ENCODE measurements at regions not wholly inside any gene's neighbourhood (a gene's known extent, or its start where the extent isn't known, plus 50 kb on each side); places are given as distances from the start of the nearest gene placed in this dataset.

GRCh38 chr10:125343118-125343925 is 183.0 kb upstream of the CTBP2 start:
- H3K4me1 Mint-ChIP-seq = no peaks in the 10 kb centered on the region
- H3K9me3 Mint-ChIP-seq = peaks cover under 1 to 9% of the 10 kb centered on the region in 2 donors
- peaks cover 10% of the 10 kb centered on the region for H3K27me3 Mint-ChIP-seq
- no peak for DNase-seq
- no peak for ATAC-seq
- H3K27ac Mint-ChIP-seq = no peak overlapping the region
- H3K4me3 Mint-ChIP-seq = no peak overlapping the region

DNA sequence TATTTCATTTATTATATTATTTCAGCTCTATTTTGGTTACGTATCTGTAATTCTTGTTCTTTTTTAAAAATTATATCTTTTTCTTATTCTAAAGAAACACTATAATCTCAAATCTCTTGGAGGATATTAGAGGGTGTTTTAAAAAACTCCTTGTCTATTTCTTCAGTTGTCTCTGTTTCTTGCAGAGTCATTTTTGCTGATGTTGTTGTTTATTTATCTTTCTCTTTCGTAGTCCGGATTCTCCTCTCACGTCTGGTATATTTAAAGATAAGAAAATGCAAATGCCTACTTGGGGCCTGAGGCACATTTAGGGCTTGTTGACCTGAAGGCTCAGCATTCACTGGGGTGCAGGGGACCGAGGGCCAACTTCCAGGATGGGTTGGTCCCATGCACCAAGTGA is 181.2 kb upstream of the CTBP2 start:
- DNase-seq (no peak), ATAC-seq (no peak)
- no peak overlapping the region for H3K27ac Mint-ChIP-seq

GRCh38 chr10:125340903-125341302 is 180.5 kb upstream of the CTBP2 start:
- no peak overlapping the region for H3K27ac Mint-ChIP-seq
- ATAC-seq = no peak
- peaks cover 6 to 15% of the 10 kb centered on the region in 2 donors for H3K9me3 Mint-ChIP-seq
- peaks cover 9% of the 10 kb centered on the region for H3K27me3 Mint-ChIP-seq
- H3K4me3 Mint-ChIP-seq = no peak overlapping the region
- DNase-seq = no peak
- H3K4me1 Mint-ChIP-seq = no peaks in the 10 kb centered on the region

More for the DNA sequence above, 181.2 kb upstream of the CTBP2 start:
- Mint-ChIP-seq H3K27me3 (peaks cover 9% of the 10 kb centered on the region), H3K4me3 (no peak overlapping the region), H3K4me1 (no peaks in the 10 kb centered on the region), H3K9me3 (peaks cover 6 to 15% of the 10 kb centered on the region in 2 donors)

DNA sequence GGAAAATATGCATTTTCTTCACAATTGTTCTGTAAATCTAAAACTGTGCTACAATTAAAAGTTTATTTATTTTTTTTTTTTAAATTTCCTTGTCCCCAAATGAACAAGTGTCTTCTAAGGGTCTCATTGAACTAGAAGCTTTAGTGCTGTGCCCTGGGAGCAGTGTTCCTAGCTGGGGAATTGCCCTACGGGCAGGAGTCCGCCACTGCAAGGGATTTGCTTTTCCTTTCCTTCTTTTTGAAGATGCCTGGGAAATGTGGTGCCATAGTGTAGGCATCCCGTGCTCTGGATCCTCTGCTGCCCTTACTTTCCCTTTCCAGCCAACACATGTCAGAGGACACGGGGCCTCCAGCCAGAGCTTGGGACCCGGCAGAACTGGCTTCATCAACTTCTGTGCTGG is 177.1 kb upstream of the CTBP2 start:
- no peaks in the 10 kb centered on the region for H3K4me1 Mint-ChIP-seq
- ATAC-seq = no peak
- H3K4me3 Mint-ChIP-seq = no peak overlapping the region
- DNase-seq = no peak
- H3K27me3 Mint-ChIP-seq = no peaks in the 10 kb centered on the region
- no peak overlapping the region for H3K27ac Mint-ChIP-seq
- H3K9me3 Mint-ChIP-seq = peaks cover 6 to 15% of the 10 kb centered on the region in 2 donors

DNA sequence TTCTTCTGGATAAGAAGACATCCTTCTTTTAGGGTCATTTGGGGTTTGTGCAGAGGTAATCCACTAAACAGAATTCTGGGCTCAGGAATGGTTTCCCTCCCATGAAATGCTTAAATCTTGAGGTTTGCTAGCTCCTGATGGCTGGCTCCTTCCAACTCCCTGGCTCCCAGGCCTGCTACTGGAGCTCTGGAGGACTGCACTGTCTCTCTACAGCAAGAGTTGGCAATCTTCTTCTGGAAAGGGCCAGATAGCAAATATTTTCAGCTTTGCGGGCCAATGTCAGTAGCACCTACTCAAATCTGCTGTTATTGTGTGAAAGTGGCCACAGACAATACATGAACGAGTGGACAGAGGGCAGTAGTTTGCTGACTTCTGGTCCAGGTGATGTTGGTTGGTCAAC is 174.2 kb upstream of the CTBP2 start:
- Mint-ChIP-seq H3K27me3 (no peaks in the 10 kb centered on the region), H3K9me3 (peaks cover 6 to 14% of the 10 kb centered on the region in 2 donors), H3K4me3 (no peak overlapping the region), H3K4me1 (no peaks in the 10 kb centered on the region), H3K27ac (no peak overlapping the region)
- DNase-seq (no peak), ATAC-seq (no peak)

- no peak overlapping the region for H3K27ac Mint-ChIP-seq
- no peaks in the 10 kb centered on the region for H3K27me3 Mint-ChIP-seq
- no peak for ATAC-seq
- H3K4me3 Mint-ChIP-seq = no peak overlapping the region
- DNase-seq = no peak
- H3K9me3 Mint-ChIP-seq = peaks cover 6 to 14% of the 10 kb centered on the region in 2 donors
- H3K4me1 Mint-ChIP-seq = no peaks in the 10 kb centered on the region
Observed at GRCh38 chr10:125333769-125334168, 173.4 kb upstream of the CTBP2 start.

DNA sequence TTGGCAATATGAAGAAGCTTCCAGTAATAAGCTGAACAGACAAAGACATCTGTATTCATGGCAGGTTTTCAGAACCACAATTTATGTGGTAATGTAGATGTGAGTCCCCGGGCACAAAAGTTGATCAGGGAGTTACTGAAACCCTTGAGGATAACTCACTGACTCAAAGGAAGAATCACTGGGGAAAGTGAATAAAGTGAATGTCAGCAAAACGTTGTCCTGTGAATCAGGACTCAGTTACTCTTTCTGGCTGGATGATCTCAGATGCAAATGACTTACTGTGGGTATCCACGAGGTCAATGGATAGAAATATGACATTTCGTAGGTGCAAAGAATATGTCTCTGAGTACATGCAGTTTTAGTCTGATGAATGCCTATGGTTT is 172.8 kb upstream of the CTBP2 start:
- Mint-ChIP-seq H3K27ac (no peak overlapping the region), H3K4me1 (no peaks in the 10 kb centered on the region), H3K27me3 (no peaks in the 10 kb centered on the region), H3K9me3 (peaks cover 7 to 13% of the 10 kb centered on the region in 2 donors), H3K4me3 (no peak overlapping the region)
- DNase-seq (no peak), ATAC-seq (no peak)

- H3K27me3 Mint-ChIP-seq = no peaks in the 10 kb centered on the region
- H3K4me3 Mint-ChIP-seq = no peak overlapping the region
- H3K4me1 Mint-ChIP-seq = no peaks in the 10 kb centered on the region
- ATAC-seq = no peak
- H3K27ac Mint-ChIP-seq = no peak overlapping the region
- no peak for DNase-seq
- peaks cover 6 to 13% of the 10 kb centered on the region in 2 donors for H3K9me3 Mint-ChIP-seq
Observed at GRCh38 chr10:125332548-125333208, 172.3 kb upstream of the CTBP2 start.

DNA sequence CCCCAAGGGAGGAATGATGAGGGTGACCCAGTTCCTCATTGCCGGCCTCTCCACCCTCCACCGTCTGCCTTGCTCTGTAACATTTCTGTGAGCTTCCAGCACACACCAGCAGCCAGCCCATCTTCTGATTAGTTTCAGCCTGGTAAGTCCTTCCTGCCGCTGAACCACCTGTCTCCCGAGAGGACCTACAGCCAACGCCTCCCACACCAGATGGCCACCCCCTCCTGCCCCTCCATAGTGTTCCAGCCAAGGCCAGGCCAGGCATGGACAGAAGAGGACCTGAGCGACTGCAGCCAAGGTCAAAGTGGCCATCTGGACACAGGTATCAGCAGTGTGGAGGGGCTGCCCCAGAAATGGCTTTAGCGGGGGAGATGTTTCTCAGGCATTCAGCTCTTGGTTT is 170.7 kb upstream of the CTBP2 start:
- Mint-ChIP-seq H3K4me3 (no peak overlapping the region), H3K27me3 (no peaks in the 10 kb centered on the region), H3K27ac (no peak overlapping the region), H3K4me1 (no peaks in the 10 kb centered on the region), H3K9me3 (peaks cover 6 to 21% of the 10 kb centered on the region in 2 donors)
- ATAC-seq (no peak), DNase-seq (no peak)

- no peak overlapping the region for H3K4me3 Mint-ChIP-seq
- no peaks in the 10 kb centered on the region for H3K27me3 Mint-ChIP-seq
- peaks cover 7 to 22% of the 10 kb centered on the region in 2 donors for H3K9me3 Mint-ChIP-seq
- DNase-seq = no peak
- no peak for ATAC-seq
- no peak overlapping the region for H3K27ac Mint-ChIP-seq
- H3K4me1 Mint-ChIP-seq = no peaks in the 10 kb centered on the region
Observed at GRCh38 chr10:125329056-125329455, 168.7 kb upstream of the CTBP2 start.

GRCh38 chr10:125325326-125325725 is 165.0 kb upstream of the CTBP2 start:
- H3K27me3 Mint-ChIP-seq = no peaks in the 10 kb centered on the region
- no peak for DNase-seq
- no peak overlapping the region for H3K4me3 Mint-ChIP-seq
- peaks cover 16 to 23% of the 10 kb centered on the region in 2 donors for H3K9me3 Mint-ChIP-seq
- H3K27ac Mint-ChIP-seq = no peak overlapping the region
- no peak for ATAC-seq
- H3K4me1 Mint-ChIP-seq = no peaks in the 10 kb centered on the region

DNA sequence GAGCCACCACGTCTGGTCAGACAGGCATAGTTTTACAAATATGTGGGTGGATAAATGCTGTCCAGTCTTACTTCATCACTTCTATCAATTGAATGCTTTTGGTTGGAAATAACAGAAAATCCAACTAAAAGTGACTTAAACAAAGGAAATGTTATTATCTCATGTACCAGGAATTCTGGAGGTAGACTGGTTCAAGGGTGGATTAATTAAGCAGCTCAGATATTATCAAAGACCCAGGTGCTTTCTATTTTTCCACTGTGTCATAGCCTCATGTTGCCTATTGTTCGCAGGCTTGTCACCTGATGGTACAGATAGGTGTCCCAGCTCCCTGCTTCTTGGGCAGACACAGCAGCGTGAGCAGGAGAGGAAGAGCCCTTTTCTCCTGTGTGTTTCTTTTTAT is 156.1 kb upstream of the CTBP2 start:
- H3K9me3 Mint-ChIP-seq = peaks cover 0 to 4% of the 10 kb centered on the region in 2 donors
- H3K27ac Mint-ChIP-seq = no peak overlapping the region
- no peak overlapping the region for H3K4me3 Mint-ChIP-seq
- ATAC-seq (no peak), DNase-seq (no peak)
- H3K27me3 Mint-ChIP-seq = no peaks in the 10 kb centered on the region
- H3K4me1 Mint-ChIP-seq = no peaks in the 10 kb centered on the region

DNA sequence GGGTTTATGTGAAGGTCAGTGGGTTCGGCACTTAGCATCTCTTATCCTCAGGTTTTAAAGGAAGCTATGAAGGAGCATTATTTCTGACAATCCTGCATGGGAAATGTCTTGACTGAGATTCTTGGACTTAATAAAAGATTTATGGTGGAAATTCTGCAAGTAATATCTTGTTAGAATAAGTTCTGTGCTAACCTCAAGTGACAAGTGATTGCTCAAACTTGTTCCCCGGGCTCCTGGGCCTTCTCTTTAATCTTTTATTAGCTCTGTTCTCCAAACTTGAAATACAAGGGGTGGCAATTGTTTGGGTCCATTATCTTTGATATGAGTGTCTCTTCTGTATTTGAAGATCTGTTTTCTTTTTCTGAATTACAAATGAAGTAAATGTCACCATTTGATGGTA is 140.6 kb upstream of the CTBP2 start:
- no peak overlapping the region for H3K27ac Mint-ChIP-seq
- peaks cover 4 to 17% of the 10 kb centered on the region in 2 donors for H3K9me3 Mint-ChIP-seq
- no peak overlapping the region for H3K4me3 Mint-ChIP-seq
- peaks cover 9% of the 10 kb centered on the region for H3K27me3 Mint-ChIP-seq
- DNase-seq (no peak), ATAC-seq (no peak)
- no peaks in the 10 kb centered on the region for H3K4me1 Mint-ChIP-seq

DNA sequence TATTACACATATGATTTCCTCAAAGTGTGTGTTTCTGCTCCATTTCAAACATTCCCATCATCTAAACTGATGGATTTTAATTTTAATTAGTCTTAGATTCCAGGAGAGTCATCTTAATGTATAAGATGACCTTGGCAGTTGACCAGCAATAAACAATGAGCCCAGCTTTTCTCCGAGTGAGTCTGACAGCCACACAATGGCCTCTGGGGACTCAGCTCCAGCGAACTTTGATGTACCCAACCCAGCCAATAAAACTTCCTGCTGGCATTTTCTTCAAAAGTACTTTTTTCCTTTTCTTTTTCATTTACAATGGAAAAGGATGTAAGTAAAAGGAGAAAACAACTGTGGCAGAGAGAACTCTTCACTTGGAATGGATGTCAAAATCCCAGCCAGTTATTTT is 139.1 kb upstream of the CTBP2 start:
- Mint-ChIP-seq H3K27ac (no peak overlapping the region), H3K27me3 (peaks cover 9% of the 10 kb centered on the region), H3K4me3 (no peak overlapping the region), H3K4me1 (no peaks in the 10 kb centered on the region), H3K9me3 (peaks cover 4 to 20% of the 10 kb centered on the region in 2 donors)
- no peak for ATAC-seq
- DNase-seq = no peak

GRCh38 chr10:125296598-125296997 is 136.2 kb upstream of the CTBP2 start:
- Mint-ChIP-seq H3K27ac (no peak overlapping the region), H3K9me3 (peaks cover 4 to 20% of the 10 kb centered on the region in 2 donors), H3K4me1 (no peaks in the 10 kb centered on the region), H3K27me3 (peaks cover 9% of the 10 kb centered on the region), H3K4me3 (no peak overlapping the region)
- DNase-seq (no peak), ATAC-seq (no peak)

DNA sequence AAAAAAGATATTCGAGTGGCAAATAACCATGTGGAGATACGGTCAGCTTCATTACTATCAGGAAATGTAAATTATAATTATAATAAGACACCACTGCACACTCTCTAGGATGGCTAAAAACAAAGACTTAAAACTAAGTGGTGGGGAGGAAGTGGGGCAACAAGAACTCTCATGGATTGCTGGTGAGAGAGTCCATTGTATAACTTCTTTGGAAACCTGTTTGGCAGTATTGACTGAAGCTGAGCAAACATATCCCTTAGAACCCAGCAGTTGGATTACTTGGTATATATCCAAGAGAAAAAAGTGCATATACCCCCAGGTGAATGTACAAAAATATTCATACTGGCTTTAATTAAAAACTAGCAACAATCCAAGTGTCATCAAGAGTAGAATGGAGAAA is 133.7 kb upstream of the CTBP2 start:
- no peak overlapping the region for H3K27ac Mint-ChIP-seq
- DNase-seq = no peak
- no peaks in the 10 kb centered on the region for H3K4me1 Mint-ChIP-seq
- no peak overlapping the region for H3K4me3 Mint-ChIP-seq
- H3K27me3 Mint-ChIP-seq = no peaks in the 10 kb centered on the region
- ATAC-seq = no peak
- H3K9me3 Mint-ChIP-seq = peaks cover 4 to 10% of the 10 kb centered on the region in 2 donors

Measured in stimulated activated naive CD8-positive, alpha-beta T cell treated with anti-CD3 and anti-CD28 coated beads, Interleukin-15, amount 100 ng/mL, for 72 hours (primary cell).